H9 (cell line): ENCODE measurements at regions not wholly inside any gene's neighbourhood (a gene's known extent, or its start where the extent isn't known, plus 50 kb on each side); places are given as distances from the start of the nearest gene placed in this dataset.

Experiments used
- DNase-seq: peaks from one replicate; pipeline ENCODE4 v3.0.0-alpha.2; 2017
- H2AFZ ChIP-seq: one replicate; pipeline ENCODE4 v1.6.1; 2013; ENCODE audit warnings: mild to moderate bottlenecking, low read length, control low read depth, moderate library complexity
- H2AK5ac ChIP-seq: 2 replicates; pipeline ENCODE4 v1.6.1; 2013; ENCODE audit warnings: low read length, control low read depth, mixed read lengths; ENCODE audit not compliant: insufficient read length
- H2BK120ac ChIP-seq: one replicate; pipeline ENCODE4 v1.6.1; 2013; ENCODE audit warnings: low read depth, mild to moderate bottlenecking, low read length, control low read depth, inconsistent platforms; ENCODE audit not compliant: poor library complexity, severe bottlenecking
- H2BK12ac ChIP-seq: 2 replicates; pipeline ENCODE4 v1.6.1; 2013; ENCODE audit warnings: low read length, control low read depth, mixed read lengths, low read depth; ENCODE audit not compliant: insufficient read length
- H2BK15ac ChIP-seq: 2 replicates; pipeline ENCODE4 v1.6.1; 2013; ENCODE audit warnings: low read depth, low read length, control low read depth
- H2BK20ac ChIP-seq: one replicate; pipeline ENCODE4 v1.6.1; 2013; ENCODE audit warnings: low read depth, mild to moderate bottlenecking, low read length, control low read depth, inconsistent platforms; ENCODE audit not compliant: poor library complexity, severe bottlenecking
- H2BK5ac ChIP-seq: 2 replicates; pipeline ENCODE4 v1.6.1; 2013; ENCODE audit warnings: low read length, control low read depth, mixed read lengths; ENCODE audit not compliant: insufficient read length
- H3K14ac ChIP-seq: 2 replicates; pipeline ENCODE4 v1.6.1; 2013; ENCODE audit warnings: low read length, control low read depth; ENCODE audit not compliant: insufficient read depth
- H3K18ac ChIP-seq: 2 replicates; pipeline ENCODE4 v1.6.1; 2013; ENCODE audit warnings: low read depth, mild to moderate bottlenecking, mixed read lengths, low read length, control low read depth; ENCODE audit not compliant: insufficient read length
- H3K23ac ChIP-seq: 2 replicates; pipeline ENCODE4 v1.6.1; 2013; ENCODE audit warnings: low read length, control low read depth, mixed read lengths, low read depth; ENCODE audit not compliant: insufficient read length
- H3K23me2 ChIP-seq: 2 replicates; pipeline ENCODE4 v1.6.1; 2013; ENCODE audit warnings: low read depth, mild to moderate bottlenecking, mixed read lengths, low read length, control low read depth; ENCODE audit not compliant: insufficient read length, poor library complexity, severe bottlenecking
- H3K27ac ChIP-seq: 2 replicates; pipeline ENCODE4 v1.5.1; 2013; ENCODE audit warnings: low read length, control low read depth, mixed read lengths, low read depth; ENCODE audit not compliant: insufficient read length
- H3K27me3 ChIP-seq: 2 replicates; pipeline ENCODE4 v1.6.1; 2013; ENCODE audit warnings: low read length, control low read depth, inconsistent platforms; ENCODE audit not compliant: insufficient read depth
- H3K4ac ChIP-seq: 2 replicates; pipeline ENCODE4 v1.6.1; 2013; ENCODE audit warnings: low read depth, mild to moderate bottlenecking, control low read depth, inconsistent platforms, low read length, moderate library complexity
- H3K4me1 ChIP-seq: 2 replicates; pipeline ENCODE4 v1.6.1; 2013; ENCODE audit warnings: low read length, control low read depth, inconsistent platforms; ENCODE audit not compliant: insufficient read depth
- H3K4me2 ChIP-seq: 2 replicates; pipeline ENCODE4 v1.6.1; 2013; ENCODE audit warnings: low read length, control low read depth, mixed read lengths; ENCODE audit not compliant: insufficient read length, insufficient read depth
- H3K56ac ChIP-seq: 2 replicates; pipeline ENCODE4 v1.6.1; 2013; ENCODE audit warnings: low read depth, mild to moderate bottlenecking, mixed read lengths, low read length, control low read depth; ENCODE audit not compliant: insufficient read length
- H3K79me1 ChIP-seq: 2 replicates; pipeline ENCODE4 v1.6.1; 2013; ENCODE audit warnings: low read depth, mild to moderate bottlenecking, moderate library complexity, low read length, control low read depth, inconsistent platforms; ENCODE audit not compliant: insufficient read depth, poor library complexity, severe bottlenecking
- H3K79me2 ChIP-seq: 2 replicates; pipeline ENCODE4 v1.6.1; 2013; ENCODE audit warnings: low read length, control low read depth, inconsistent platforms; ENCODE audit not compliant: insufficient read depth
- H3K9ac ChIP-seq: 2 replicates; pipeline ENCODE4 v1.6.1; 2013; ENCODE audit warnings: low read length, control low read depth, mixed read lengths; ENCODE audit not compliant: insufficient read length; ENCODE audit errors: extremely low read depth
- H3K9me3 ChIP-seq: one replicate; pipeline ENCODE4 v1.6.1; 2013; ENCODE audit warnings: low read depth, low read length, inconsistent platforms; ENCODE audit not compliant: control insufficient read depth
- H3T11ph ChIP-seq: one replicate; pipeline ENCODE4 v1.6.1; 2013; ENCODE audit warnings: mild to moderate bottlenecking, low read length, control low read depth, inconsistent platforms
- H4K20me1 ChIP-seq: one replicate; pipeline ENCODE4 v1.6.1; 2013; ENCODE audit not compliant: control insufficient read depth, insufficient read length, insufficient read depth
- H4K5ac ChIP-seq: 2 replicates; pipeline ENCODE4 v1.6.1; 2013; ENCODE audit warnings: low read depth, mild to moderate bottlenecking, mixed read lengths, low read length, control low read depth; ENCODE audit not compliant: insufficient read length
- H4K8ac ChIP-seq: replicated peaks from 2 replicates; pipeline ENCODE4 v1.6.1; 2013; ENCODE audit warnings: low read length, control low read depth, mixed read lengths, low read depth; ENCODE audit not compliant: insufficient read length
- H4K91ac ChIP-seq: 2 replicates; pipeline ENCODE4 v1.6.1; 2013; ENCODE audit warnings: low read depth, mild to moderate bottlenecking, moderate library complexity, mixed read lengths, low read length, control low read depth; ENCODE audit not compliant: insufficient read length
- H3K27ac Mint-ChIP-seq, 3 experiments: 2 replicates in 2 of 3; 3 replicates in 1 of 3; pipeline ENCODE4 v1.8.0; 2020 to 2021; ENCODE audit warnings: mixed read lengths in 3 of 3, mild to moderate bottlenecking in 1 of 3, moderate library complexity in 1 of 3
- H3K27me3 Mint-ChIP-seq: 2 replicates; pipeline ENCODE4 v1.8.0; 2021; ENCODE audit warnings: low read depth, mild to moderate bottlenecking, moderate library complexity, mixed read lengths
- H3K36me3 Mint-ChIP-seq, 3 experiments: 2 replicates in 2 of 3; 3 replicates in 1 of 3; pipeline ENCODE4 v1.8.0; 2020 to 2021; ENCODE audit warnings: low read depth in 3 of 3, mixed read lengths in 3 of 3; ENCODE audit not compliant: insufficient read depth in 1 of 3
- H3K4me1 Mint-ChIP-seq, 2 experiments: 2 replicates each; pipeline ENCODE4 v1.8.0; 2020; ENCODE audit warnings: mixed read lengths in 2 of 2
- H3K4me3 Mint-ChIP-seq, 2 experiments: 2 replicates in 1 of 2; 3 replicates in 1 of 2; pipeline ENCODE4 v1.8.0; 2020 to 2021; ENCODE audit warnings: mild to moderate bottlenecking in 2 of 2, mixed read lengths in 2 of 2, moderate library complexity in 1 of 2
- H3K9me3 Mint-ChIP-seq, 2 experiments: 2 replicates in 1 of 2; 3 replicates in 1 of 2; pipeline ENCODE4 v1.8.0; 2020; ENCODE audit warnings: mild to moderate bottlenecking in 2 of 2, mixed read lengths in 2 of 2, moderate library complexity in 1 of 2
- CTCF ChIP-seq: fragments of 200-600 bp; sonication (generic); conservative IDR thresholded peaks from 3 replicates; pipeline ENCODE4 v1.8.0; 2021; ENCODE audit warnings: antibody characterized with exemption, mild to moderate bottlenecking
- WGBS: extraction: QIAGEN DNeasy Blood & Tissue Kit; methylation state at CpG from one replicate; pipeline ENCODE4 v1.1.7; 2013; ENCODE audit warnings: missing lambda C conversion rate, low lambda C conversion rate, mixed read lengths; ENCODE audit not compliant: insufficient read length; ENCODE audit errors: extremely low coverage; 5-methylcytosine and 5-hydroxymethylcytosine counted together

GRCh38 chr3:107272885-107273284 lies 104.4 kb upstream of the CCDC54 start:
- DNase-seq = no peak
- Histone ChIP-seq H4K91ac (no peak overlapping the region), H2AK5ac (no peak overlapping the region), H4K20me1 (no peaks in the 10 kb centered on the region), H3K23me2 (no peaks in the 10 kb centered on the region), H2BK5ac (no peak overlapping the region), H4K8ac (no peak overlapping the region), H3T11ph (no peak overlapping the region), H3K18ac (no peak overlapping the region), H3K4me2 (no peak overlapping the region), H3K9me3 (no peaks in the 10 kb centered on the region), H3K4ac (no peak overlapping the region), H2BK120ac (no peak overlapping the region), H2BK12ac (no peak overlapping the region), H4K5ac (no peak overlapping the region), H3K9ac (no peak overlapping the region), H3K56ac (no peak overlapping the region), H2AFZ (no peak overlapping the region), H3K4me1 (no peaks in the 10 kb centered on the region), H3K14ac (no peak overlapping the region), H3K23ac (no peak overlapping the region), H2BK20ac (no peak overlapping the region), H3K79me1 (no peaks in the 10 kb centered on the region), H2BK15ac (no peak overlapping the region), H3K27ac (no peak overlapping the region), H3K79me2 (no peaks in the 10 kb centered on the region), H3K27me3 (no peaks in the 10 kb centered on the region)
- H3K27ac Mint-ChIP-seq = no peak overlapping the region
- no CpG with 5 or more reads among the region's 4 CpGs for WGBS
- 0 out of 3 replicates have a peak, but pooled peaks have one; percentile 13 for TF ChIP-seq CTCF
- H3K4me3 Mint-ChIP-seq = no peak overlapping the region
- H3K36me3 Mint-ChIP-seq = no peaks in the 10 kb centered on the region
- H3K27me3 Mint-ChIP-seq = no peaks in the 10 kb centered on the region
- no peaks in the 10 kb centered on the region for H3K9me3 Mint-ChIP-seq
- H3K4me1 Mint-ChIP-seq = peaks cover 0 to 8% of the 10 kb centered on the region in 2 experiments; a peak in 1 of 4 replicates
